SK-N-SH treated with all-trans-retinoic acid at 6 μM for 48 hours (cell line): ENCODE measurements at regions not wholly inside any gene's neighbourhood (a gene's known extent, or its start where the extent isn't known, plus 50 kb on each side); places are given as distances from the start of the nearest gene placed in this dataset.

Experiments
- GLIS3 ChIP-seq: fragments of 250-450 bp; sonication (Bioruptor Pico); IDR thresholded peaks from 2 replicates; pipeline ENCODE4 v1.5.0; 2020; ENCODE audit warnings: mild to moderate bottlenecking, moderate library complexity
- OSR1 ChIP-seq: fragments of 250-450 bp; sonication (Bioruptor Pico); IDR thresholded peaks from 2 replicates; pipeline ENCODE4 v1.8.0; 2022; ENCODE audit warnings: moderate library complexity, mild to moderate bottlenecking, inconsistent platforms
- POU6F1 ChIP-seq: fragments of 250-450 bp; sonication (Bioruptor Pico); IDR thresholded peaks from 2 replicates; pipeline ENCODE4 v1.8.0; 2021; ENCODE audit warnings: low read depth, mild to moderate bottlenecking, moderate library complexity, borderline replicate concordance
- RARB ChIP-seq: fragments of 250-450 bp; sonication (Bioruptor Pico); IDR thresholded peaks from 2 replicates; pipeline ENCODE4 v1.8.0; 2021; ENCODE audit warnings: mild to moderate bottlenecking, moderate library complexity
- TCF4 ChIP-seq: fragments of 250-450 bp; sonication (Bioruptor Pico); IDR thresholded peaks from 2 replicates; pipeline ENCODE4 v1.8.0; 2021; ENCODE audit warnings: mild to moderate bottlenecking, moderate library complexity, borderline replicate concordance
- ZFP3 ChIP-seq: fragments of 250-450 bp; sonication (Bioruptor Pico); IDR thresholded peaks from 2 replicates; pipeline ENCODE4 v1.5.0; 2020; ENCODE audit warnings: mild to moderate bottlenecking, moderate library complexity
- ZNF8 ChIP-seq: fragments of 450-650 bp; formaldehyde crosslinking; IDR thresholded peaks from 2 replicates; pipeline ENCODE4 v1.5.0; 2020; ENCODE audit warnings: mild to moderate bottlenecking, moderate library complexity
- TF ChIP-seq, protein P1 (sequence below): fragments of 250-450 bp; sonication (Bioruptor Pico); IDR thresholded peaks from 2 replicates; pipeline ENCODE4 v1.8.0; 2020; ENCODE audit warnings: mild to moderate bottlenecking, moderate library complexity, borderline replicate concordance

DNA sequence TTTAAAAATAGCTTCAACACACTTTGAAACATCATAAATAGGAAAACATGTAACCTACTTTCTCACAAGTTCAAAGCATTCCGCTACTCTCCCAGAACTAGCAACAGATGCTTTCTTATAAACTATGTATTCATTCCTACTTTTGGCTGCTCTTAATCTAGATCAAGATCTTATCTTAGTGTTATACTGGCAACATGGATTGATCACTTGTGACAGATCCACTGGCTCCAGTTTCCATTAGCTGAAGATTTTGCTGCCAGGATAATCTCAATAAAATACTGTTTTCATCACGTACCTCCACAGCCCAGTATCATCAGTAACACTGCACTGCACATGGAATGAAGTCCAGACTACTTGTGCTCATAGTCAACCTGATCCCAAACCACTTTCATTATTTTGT is 491.7 kb upstream of the AGTR1 start:
- no peak for TF ChIP-seq TCF4 (CRISPR knock-in tag)
- TF ChIP-seq, protein P1, sequence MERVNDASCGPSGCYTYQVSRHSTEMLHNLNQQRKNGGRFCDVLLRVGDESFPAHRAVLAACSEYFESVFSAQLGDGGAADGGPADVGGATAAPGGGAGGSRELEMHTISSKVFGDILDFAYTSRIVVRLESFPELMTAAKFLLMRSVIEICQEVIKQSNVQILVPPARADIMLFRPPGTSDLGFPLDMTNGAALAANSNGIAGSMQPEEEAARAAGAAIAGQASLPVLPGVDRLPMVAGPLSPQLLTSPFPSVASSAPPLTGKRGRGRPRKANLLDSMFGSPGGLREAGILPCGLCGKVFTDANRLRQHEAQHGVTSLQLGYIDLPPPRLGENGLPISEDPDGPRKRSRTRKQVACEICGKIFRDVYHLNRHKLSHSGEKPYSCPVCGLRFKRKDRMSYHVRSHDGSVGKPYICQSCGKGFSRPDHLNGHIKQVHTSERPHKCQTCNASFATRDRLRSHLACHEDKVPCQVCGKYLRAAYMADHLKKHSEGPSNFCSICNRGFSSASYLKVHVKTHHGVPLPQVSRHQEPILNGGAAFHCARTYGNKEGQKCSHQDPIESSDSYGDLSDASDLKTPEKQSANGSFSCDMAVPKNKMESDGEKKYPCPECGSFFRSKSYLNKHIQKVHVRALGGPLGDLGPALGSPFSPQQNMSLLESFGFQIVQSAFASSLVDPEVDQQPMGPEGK (CRISPR knock-in tag) = no peak
- TF ChIP-seq GLIS3 (CRISPR knock-in tag) = no peak
- TF ChIP-seq ZNF8 = no peak
- TF ChIP-seq POU6F1 (CRISPR knock-in tag) = peak; percentile 65; the same call in 1 of the 2 replicates
- no peak for TF ChIP-seq ZFP3 (CRISPR knock-in tag)
- 0 out of 2 replicates have a peak, but pooled peaks have one; percentile 47 for TF ChIP-seq RARB
- no peak for TF ChIP-seq OSR1 (CRISPR knock-in tag)
